ENCODE measurements at regions not wholly inside any gene's neighbourhood (a gene's known extent, or its start where the extent isn't known, plus 50 kb on each side); places are given as distances from the start of the nearest gene placed in this dataset.

DNA sequence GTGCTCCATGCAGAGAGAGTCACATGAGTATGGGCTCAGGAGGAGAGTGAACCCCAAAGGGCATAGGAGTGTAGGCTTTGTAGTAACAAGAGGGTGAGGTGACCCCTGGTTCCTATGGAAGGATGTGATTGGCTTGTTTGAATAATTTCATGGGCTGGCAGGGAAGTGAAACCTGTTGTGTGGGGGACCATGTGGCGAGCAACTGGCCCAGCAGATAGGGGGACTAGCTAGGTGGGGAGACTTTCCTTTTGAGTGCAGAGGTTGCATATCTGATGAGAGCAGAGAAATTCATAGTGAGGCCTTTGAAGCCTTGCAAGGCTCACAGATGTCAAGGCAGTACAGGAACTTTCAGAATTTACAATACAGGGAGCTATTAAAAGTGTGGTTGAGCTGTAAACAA lies 247.9 kb upstream of the SLC35B3 start:
- Histone ChIP-seq H4K20me1 (ENCODE audit: insufficient read depth) (no peaks in the 10 kb centered on the region), H3K79me2 (ENCODE audit: insufficient read depth, low read length) (no peaks in the 10 kb centered on the region), H2AFZ (ENCODE audit: low read depth, low read length, poor library complexity, severe bottlenecking) (no peak overlapping the region), H3K4me1 (ENCODE audit: control insufficient read depth in 1 of 2, insufficient read depth in 2 of 2, low read length in 2 of 2) (no peaks in the 10 kb centered on the region), H3K9me3 (ENCODE audit: control insufficient read depth in 1 of 2, insufficient read depth in 1 of 2, low read depth in 1 of 2, low read length in 2 of 2) (no peaks in the 10 kb centered on the region), H3K4me3 (replicated peaks in 1 of 2; ENCODE audit: low read depth in 1 of 2, low read length in 2 of 2) (no peak overlapping the region), H3K9ac (ENCODE audit: low read length) (no peak overlapping the region), H3K4me2 (ENCODE audit: low read length) (no peak overlapping the region), H3K27ac (ENCODE audit: low read depth, low read length) (no peak overlapping the region), H3K27me3 (ENCODE audit: insufficient read depth, low read length) (no peaks in the 10 kb centered on the region), H3K36me3 (ENCODE audit: control insufficient read depth in 1 of 2, insufficient read depth in 2 of 2, low read length in 2 of 2) (no peaks in the 10 kb centered on the region), H3K9me2 (ENCODE audit: insufficient read depth) (no peaks in the 10 kb centered on the region)
- RAD21 ChIA-PET (ENCODE audit: low non-redundant PET in 1 of 2, low total read pairs in 2 of 2, uncharacterized antibody in 2 of 2, unreplicated experiment in 2 of 2), result no interaction called here
- POLR2A ChIA-PET, result no interaction called here
- ATAC-seq (no peak), DNase-seq (ENCODE audit: low read depth, low spot score) (no peak)
- TF ChIP-seq, protein P1, sequence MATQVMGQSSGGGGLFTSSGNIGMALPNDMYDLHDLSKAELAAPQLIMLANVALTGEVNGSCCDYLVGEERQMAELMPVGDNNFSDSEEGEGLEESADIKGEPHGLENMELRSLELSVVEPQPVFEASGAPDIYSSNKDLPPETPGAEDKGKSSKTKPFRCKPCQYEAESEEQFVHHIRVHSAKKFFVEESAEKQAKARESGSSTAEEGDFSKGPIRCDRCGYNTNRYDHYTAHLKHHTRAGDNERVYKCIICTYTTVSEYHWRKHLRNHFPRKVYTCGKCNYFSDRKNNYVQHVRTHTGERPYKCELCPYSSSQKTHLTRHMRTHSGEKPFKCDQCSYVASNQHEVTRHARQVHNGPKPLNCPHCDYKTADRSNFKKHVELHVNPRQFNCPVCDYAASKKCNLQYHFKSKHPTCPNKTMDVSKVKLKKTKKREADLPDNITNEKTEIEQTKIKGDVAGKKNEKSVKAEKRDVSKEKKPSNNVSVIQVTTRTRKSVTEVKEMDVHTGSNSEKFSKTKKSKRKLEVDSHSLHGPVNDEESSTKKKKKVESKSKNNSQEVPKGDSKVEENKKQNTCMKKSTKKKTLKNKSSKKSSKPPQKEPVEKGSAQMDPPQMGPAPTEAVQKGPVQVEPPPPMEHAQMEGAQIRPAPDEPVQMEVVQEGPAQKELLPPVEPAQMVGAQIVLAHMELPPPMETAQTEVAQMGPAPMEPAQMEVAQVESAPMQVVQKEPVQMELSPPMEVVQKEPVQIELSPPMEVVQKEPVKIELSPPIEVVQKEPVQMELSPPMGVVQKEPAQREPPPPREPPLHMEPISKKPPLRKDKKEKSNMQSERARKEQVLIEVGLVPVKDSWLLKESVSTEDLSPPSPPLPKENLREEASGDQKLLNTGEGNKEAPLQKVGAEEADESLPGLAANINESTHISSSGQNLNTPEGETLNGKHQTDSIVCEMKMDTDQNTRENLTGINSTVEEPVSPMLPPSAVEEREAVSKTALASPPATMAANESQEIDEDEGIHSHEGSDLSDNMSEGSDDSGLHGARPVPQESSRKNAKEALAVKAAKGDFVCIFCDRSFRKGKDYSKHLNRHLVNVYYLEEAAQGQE (IDR thresholded peaks at IDR 0.05; ENCODE audit: low read depth), result no peak
- TF ChIP-seq, protein P2, sequence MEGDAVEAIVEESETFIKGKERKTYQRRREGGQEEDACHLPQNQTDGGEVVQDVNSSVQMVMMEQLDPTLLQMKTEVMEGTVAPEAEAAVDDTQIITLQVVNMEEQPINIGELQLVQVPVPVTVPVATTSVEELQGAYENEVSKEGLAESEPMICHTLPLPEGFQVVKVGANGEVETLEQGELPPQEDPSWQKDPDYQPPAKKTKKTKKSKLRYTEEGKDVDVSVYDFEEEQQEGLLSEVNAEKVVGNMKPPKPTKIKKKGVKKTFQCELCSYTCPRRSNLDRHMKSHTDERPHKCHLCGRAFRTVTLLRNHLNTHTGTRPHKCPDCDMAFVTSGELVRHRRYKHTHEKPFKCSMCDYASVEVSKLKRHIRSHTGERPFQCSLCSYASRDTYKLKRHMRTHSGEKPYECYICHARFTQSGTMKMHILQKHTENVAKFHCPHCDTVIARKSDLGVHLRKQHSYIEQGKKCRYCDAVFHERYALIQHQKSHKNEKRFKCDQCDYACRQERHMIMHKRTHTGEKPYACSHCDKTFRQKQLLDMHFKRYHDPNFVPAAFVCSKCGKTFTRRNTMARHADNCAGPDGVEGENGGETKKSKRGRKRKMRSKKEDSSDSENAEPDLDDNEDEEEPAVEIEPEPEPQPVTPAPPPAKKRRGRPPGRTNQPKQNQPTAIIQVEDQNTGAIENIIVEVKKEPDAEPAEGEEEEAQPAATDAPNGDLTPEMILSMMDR (IDR thresholded peaks at IDR 0.05 in 2 of 3, conservative IDR thresholded peaks at IDR 0.05 in 1 of 3; ENCODE audit: borderline replicate concordance in 1 of 3, insufficient read depth in 1 of 3, low read depth in 2 of 3, low read length in 2 of 3), result no peak
- TF ChIP-seq SP1 (IDR thresholded peaks at IDR 0.05; ENCODE audit: low read depth) (no peak), TCF7L2 (IDR thresholded peaks at IDR 0.05; ENCODE audit: borderline replicate concordance, extremely low read depth, insufficient read depth, insufficient read length) (no peak), SIN3A (IDR thresholded peaks at IDR 0.05; ENCODE audit: low read depth) (no peak), FOSL1 (IDR thresholded peaks at IDR 0.05; ENCODE audit: low read depth) (no peak), EGR1 (IDR thresholded peaks at IDR 0.05; ENCODE audit: low read depth) (no peak), SRF (IDR thresholded peaks at IDR 0.05; ENCODE audit: low read depth) (no peak), EZH2 (IDR thresholded peaks at IDR 0.05) (no peak), ZNF274 (IDR thresholded peaks at IDR 0.05; ENCODE audit: low read depth, low read length) (no peak), POLR2A (IDR thresholded peaks at IDR 0.05; ENCODE audit: borderline replicate concordance, extremely low read depth, insufficient read depth, insufficient read length) (no peak), ELF1 (IDR thresholded peaks at IDR 0.05; ENCODE audit: borderline replicate concordance, low read depth) (no peak), POLR2AphosphoS5 (IDR thresholded peaks at IDR 0.05; ENCODE audit: low read depth, low read length) (no peak), CEBPB (IDR thresholded peaks at IDR 0.05; ENCODE audit: low read depth) (no peak)
- TF ChIP-seq, protein P3, sequence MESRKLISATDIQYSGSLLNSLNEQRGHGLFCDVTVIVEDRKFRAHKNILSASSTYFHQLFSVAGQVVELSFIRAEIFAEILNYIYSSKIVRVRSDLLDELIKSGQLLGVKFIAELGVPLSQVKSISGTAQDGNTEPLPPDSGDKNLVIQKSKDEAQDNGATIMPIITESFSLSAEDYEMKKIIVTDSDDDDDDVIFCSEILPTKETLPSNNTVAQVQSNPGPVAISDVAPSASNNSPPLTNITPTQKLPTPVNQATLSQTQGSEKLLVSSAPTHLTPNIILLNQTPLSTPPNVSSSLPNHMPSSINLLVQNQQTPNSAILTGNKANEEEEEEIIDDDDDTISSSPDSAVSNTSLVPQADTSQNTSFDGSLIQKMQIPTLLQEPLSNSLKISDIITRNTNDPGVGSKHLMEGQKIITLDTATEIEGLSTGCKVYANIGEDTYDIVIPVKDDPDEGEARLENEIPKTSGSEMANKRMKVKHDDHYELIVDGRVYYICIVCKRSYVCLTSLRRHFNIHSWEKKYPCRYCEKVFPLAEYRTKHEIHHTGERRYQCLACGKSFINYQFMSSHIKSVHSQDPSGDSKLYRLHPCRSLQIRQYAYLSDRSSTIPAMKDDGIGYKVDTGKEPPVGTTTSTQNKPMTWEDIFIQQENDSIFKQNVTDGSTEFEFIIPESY (IDR thresholded peaks at IDR 0.05; ENCODE audit: extremely low read depth, insufficient replicate concordance, low read length), result no peak
- TF ChIP-seq, protein P4, sequence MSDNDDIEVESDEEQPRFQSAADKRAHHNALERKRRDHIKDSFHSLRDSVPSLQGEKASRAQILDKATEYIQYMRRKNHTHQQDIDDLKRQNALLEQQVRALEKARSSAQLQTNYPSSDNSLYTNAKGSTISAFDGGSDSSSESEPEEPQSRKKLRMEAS (IDR thresholded peaks at IDR 0.05), result no peak
- intact Hi-C loops (cut with micrococcal nuclease), result no loop called here
- CTCF ChIA-PET, result no interaction called here
- BruUV-seq (replicated peaks), result no TSS peak
